ENCODE measurements at regions not wholly inside any gene's neighbourhood (a gene's known extent, or its start where the extent isn't known, plus 50 kb on each side); places are given as distances from the start of the nearest gene placed in this dataset.

- H3F3A ChIP-seq (replicated peaks; ENCODE audit: insufficient read depth), result no peaks in the 10 kb centered on the region
- H3K4me1 ChIP-seq (ENCODE audit: control insufficient read depth in 1 of 2, insufficient read depth in 2 of 2, low read depth in 1 of 2, low read length in 1 of 2), result peaks cover 0 to 18% of the 10 kb centered on the region in 2 experiments; a peak in 1 of 4 replicates
- no peaks in the 10 kb centered on the region for H3K36me3 ChIP-seq (replicated peaks in 1 of 2; ENCODE audit: control insufficient read depth in 1 of 2, insufficient read depth in 2 of 2, low read length in 1 of 2)
- DNase-seq, result no peak
- no peak overlapping the region for H3K4me2 ChIP-seq
- WGBS (ENCODE audit: low lambda C conversion rate), result 44% methylated on average over 4 of the region's 10 CpGs
- H3K9ac ChIP-seq, result no peak overlapping the region
- H4K20me1 ChIP-seq (ENCODE audit: insufficient read depth), result no peaks in the 10 kb centered on the region
- no peaks in the 10 kb centered on the region for H3K9me2 ChIP-seq
- H3K27ac ChIP-seq (ENCODE audit: low read depth in 2 of 2, low read length in 1 of 2), result no peak overlapping the region
- no peaks in the 10 kb centered on the region for H3K9me3 ChIP-seq
- TF ChIP-seq FOXJ3 (CRISPR knock-in tag; IDR thresholded peaks at IDR 0.05), result no peak
- no peak overlapping the region for H2AFZ ChIP-seq (ENCODE audit: low read depth)
- CTCF ChIA-PET, result interaction anchor here (0.7 to 1.5 kb wide), 3 partner anchors 48 to 301 kb away, joined by 3 read pairs; no protein-coding TSS in a partner anchor
- POLR2A ChIA-PET, result interaction anchor here (0.6 kb wide), 1 partner anchor 27 kb away, joined by 4 read pairs; no protein-coding TSS in a partner anchor
- no peaks in the 10 kb centered on the region for H3K27me3 ChIP-seq (ENCODE audit: insufficient read depth)
- no peaks in the 10 kb centered on the region for H3K79me2 ChIP-seq (ENCODE audit: insufficient read depth)
- no peak overlapping the region for H3K4me3 ChIP-seq (ENCODE audit: low read depth in 2 of 2, low read length in 1 of 2)
These were observed 297.9 kb downstream of the CYP26B1 start for GRCh38 chr2:71849607-71850305.

- no peak overlapping the region for H2AFZ ChIP-seq (ENCODE audit: low read depth)
- no peaks in the 10 kb centered on the region for H3K27me3 ChIP-seq (ENCODE audit: insufficient read depth)
- no peaks in the 10 kb centered on the region for H4K20me1 ChIP-seq (ENCODE audit: insufficient read depth)
- no peak overlapping the region for H3K9ac ChIP-seq
- POLR2A ChIA-PET, result interaction anchor here (0.6 kb wide), 1 partner anchor 26 kb away, joined by 4 read pairs; no protein-coding TSS in a partner anchor
- TF ChIP-seq JUND (IDR thresholded peaks at IDR 0.05) (no peak), PBX3 (IDR thresholded peaks at IDR 0.05) (no peak), GABPA (IDR thresholded peaks at IDR 0.05; ENCODE audit: low read depth) (no peak), ZBTB33 (IDR thresholded peaks at IDR 0.05; ENCODE audit: borderline replicate concordance, low read depth) (no peak), EZH2phosphoT487 (IDR thresholded peaks at IDR 0.05; ENCODE audit: borderline replicate concordance, low read depth) (no peak), NRF1 (IDR thresholded peaks at IDR 0.05; ENCODE audit: low read depth, low read length) (no peak)
- H3K36me3 ChIP-seq (replicated peaks in 1 of 2; ENCODE audit: control insufficient read depth in 1 of 2, insufficient read depth in 2 of 2, low read length in 1 of 2), result no peaks in the 10 kb centered on the region
- no peaks in the 10 kb centered on the region for H3K9me2 ChIP-seq
- no peak for DNase-seq
- no peak overlapping the region for H3K27ac ChIP-seq (ENCODE audit: low read depth in 2 of 2, low read length in 1 of 2)
- no peaks in the 10 kb centered on the region for H3K9me3 ChIP-seq
- no peaks in the 10 kb centered on the region for H3F3A ChIP-seq (replicated peaks; ENCODE audit: insufficient read depth)
- H3K4me1 ChIP-seq (ENCODE audit: control insufficient read depth in 1 of 2, insufficient read depth in 2 of 2, low read depth in 1 of 2, low read length in 1 of 2), result peaks cover 0 to 18% of the 10 kb centered on the region in 2 experiments; a peak in 1 of 4 replicates
- H3K4me2 ChIP-seq, result no peak overlapping the region
- CTCF ChIA-PET, result no interaction called here
- 43% methylated on average over 6 of the region's 6 CpGs for WGBS (ENCODE audit: low lambda C conversion rate)
- H3K4me3 ChIP-seq (ENCODE audit: low read depth in 2 of 2, low read length in 1 of 2), result no peak overlapping the region
- no peaks in the 10 kb centered on the region for H3K79me2 ChIP-seq (ENCODE audit: insufficient read depth)
These were observed 298.6 kb downstream of the CYP26B1 start for GRCh38 chr2:71849111-71849510.

Data from SK-N-SH (cell line).